ENCODE measurements at regions not wholly inside any gene's neighbourhood (a gene's known extent, or its start where the extent isn't known, plus 50 kb on each side); places are given as distances from the start of the nearest gene placed in this dataset.

- H3K27ac Mint-ChIP-seq = no peak overlapping the region
- TF ChIP-seq CTCF (conservative IDR thresholded peaks at IDR 0.05) = no peak
- no peaks in the 10 kb centered on the region for H3K4me1 Mint-ChIP-seq
- H3K27me3 Mint-ChIP-seq (ENCODE audit: insufficient read depth) = peaks cover 15% of the 10 kb centered on the region
- Histone ChIP-seq H3K9me3 (ENCODE audit: control insufficient read depth, low read length) (no peaks in the 10 kb centered on the region), H3K27ac (ENCODE audit: low read depth, low read length) (no peak overlapping the region), H3K4me1 (ENCODE audit: control insufficient read depth, insufficient read depth, low read length) (no peaks in the 10 kb centered on the region), H3K9ac (ENCODE audit: extremely low read depth, low read length, poor library complexity, severe bottlenecking) (no peak overlapping the region), H3K36me3 (ENCODE audit: control insufficient read depth, insufficient read depth, low read length) (no peaks in the 10 kb centered on the region), H3K4me3 (ENCODE audit: low read length) (no peak overlapping the region), H3K27me3 (ENCODE audit: control insufficient read depth, insufficient read depth, low read length, poor library complexity, severe bottlenecking) (no peaks in the 10 kb centered on the region)
- no peak for DNase-seq
- H3K36me3 Mint-ChIP-seq (ENCODE audit: low read depth) = peaks cover 9% of the 10 kb centered on the region
- peaks cover 29% of the 10 kb centered on the region for H3K9me3 Mint-ChIP-seq
- H3K4me3 Mint-ChIP-seq = no peak overlapping the region
- WGBS, 2 experiments (ENCODE audit: insufficient coverage in 1 of 2, insufficient read length in 1 of 2) = 87 to 100% methylated on average over 1 of the region's 1 CpG
These were observed 193.3 kb upstream of the CCND2 start for GRCh38 chr12:4080213-4080612.

DNA sequence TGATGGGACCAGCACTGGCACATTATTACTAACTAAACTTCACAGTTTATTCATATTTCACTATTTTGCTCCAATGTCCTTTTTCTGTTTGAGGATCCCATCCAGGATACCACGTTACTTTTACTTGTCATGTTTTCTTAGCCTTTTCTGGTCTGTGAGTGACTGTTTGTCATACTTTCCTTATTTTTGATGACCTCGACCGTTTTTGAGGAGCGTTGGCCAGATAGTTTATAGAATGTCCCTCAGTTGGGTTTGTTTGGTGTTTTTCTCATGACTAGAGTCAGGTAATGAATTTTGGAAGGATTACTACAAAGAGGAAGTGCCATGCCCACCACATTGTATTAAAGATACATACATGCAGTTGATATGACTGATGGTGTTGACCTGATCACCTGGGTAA is 199.4 kb upstream of the CCND2 start:
- no peaks in the 10 kb centered on the region for H3K4me1 ChIP-seq (ENCODE audit: control insufficient read depth, insufficient read depth, low read length)
- H3K4me1 Mint-ChIP-seq = peaks cover 3% of the 10 kb centered on the region
- H3K4me3 ChIP-seq (ENCODE audit: low read length) = no peak overlapping the region
- H3K4me3 Mint-ChIP-seq = no peak overlapping the region
- peaks cover 5% of the 10 kb centered on the region for H3K9me3 ChIP-seq (ENCODE audit: control insufficient read depth, low read length)
- no peak overlapping the region for H3K27ac Mint-ChIP-seq
- H3K36me3 Mint-ChIP-seq (ENCODE audit: low read depth) = peaks cover 9% of the 10 kb centered on the region
- no peak overlapping the region for H3K9ac ChIP-seq (ENCODE audit: extremely low read depth, low read length, poor library complexity, severe bottlenecking)
- no peak overlapping the region for H3K27ac ChIP-seq (ENCODE audit: low read depth, low read length)
- TF ChIP-seq CTCF (conservative IDR thresholded peaks at IDR 0.05) = no peak
- peaks cover 7% of the 10 kb centered on the region for H3K27me3 Mint-ChIP-seq (ENCODE audit: insufficient read depth)
- 91 to 100% methylated on average over 1 to 4 of the region's 4 CpGs for WGBS, 2 experiments (ENCODE audit: insufficient coverage in 1 of 2, insufficient read length in 1 of 2)
- no peaks in the 10 kb centered on the region for H3K27me3 ChIP-seq (ENCODE audit: control insufficient read depth, insufficient read depth, low read length, poor library complexity, severe bottlenecking)
- no peak for DNase-seq
- H3K9me3 Mint-ChIP-seq = peaks cover 29% of the 10 kb centered on the region
- H3K36me3 ChIP-seq (ENCODE audit: control insufficient read depth, insufficient read depth, low read length) = no peaks in the 10 kb centered on the region

DNA sequence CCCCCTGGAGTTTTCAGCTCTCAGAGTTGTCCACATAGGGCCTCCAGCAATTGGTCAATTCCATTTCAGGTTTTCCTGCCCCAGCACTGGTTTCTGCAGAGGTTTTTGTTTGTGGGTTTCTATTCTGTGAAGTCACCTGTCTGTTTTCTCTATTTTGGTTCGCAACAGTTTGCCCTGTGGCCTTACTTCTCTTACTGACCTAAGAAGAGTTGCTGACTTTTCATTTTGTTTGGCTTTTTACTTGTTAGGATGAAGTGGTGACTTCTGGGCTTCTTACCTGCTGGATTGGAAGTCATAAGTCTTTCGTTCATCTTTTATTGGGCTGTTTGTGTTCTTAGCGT is 196.4 kb upstream of the PARP11 start:
- peaks cover 3% of the 10 kb centered on the region for H3K4me1 Mint-ChIP-seq
- Histone ChIP-seq H3K9ac (ENCODE audit: extremely low read depth, low read length, poor library complexity, severe bottlenecking) (no peak overlapping the region), H3K36me3 (ENCODE audit: control insufficient read depth, insufficient read depth, low read length) (no peaks in the 10 kb centered on the region), H3K27me3 (ENCODE audit: control insufficient read depth, insufficient read depth, low read length, poor library complexity, severe bottlenecking) (no peaks in the 10 kb centered on the region), H3K27ac (ENCODE audit: low read depth, low read length) (no peak overlapping the region), H3K9me3 (ENCODE audit: control insufficient read depth, low read length) (peaks cover 5% of the 10 kb centered on the region), H3K4me1 (ENCODE audit: control insufficient read depth, insufficient read depth, low read length) (no peaks in the 10 kb centered on the region), H3K4me3 (ENCODE audit: low read length) (no peak overlapping the region)
- WGBS, 2 experiments (ENCODE audit: insufficient coverage in 1 of 2, insufficient read length in 1 of 2) = 91 to 100% methylated on average over 3 of the region's 3 CpGs
- H3K27ac Mint-ChIP-seq = no peak overlapping the region
- H3K4me3 Mint-ChIP-seq = no peak overlapping the region
- H3K27me3 Mint-ChIP-seq (ENCODE audit: insufficient read depth) = peaks cover 7% of the 10 kb centered on the region
- H3K9me3 Mint-ChIP-seq = no peaks in the 10 kb centered on the region
- no peaks in the 10 kb centered on the region for H3K36me3 Mint-ChIP-seq (ENCODE audit: low read depth)
- no peak for DNase-seq
- TF ChIP-seq CTCF (conservative IDR thresholded peaks at IDR 0.05) = no peak

Data from endodermal cell (in vitro differentiated cells).